AG04449 (cell line): ENCODE measurements at regions not wholly inside any gene's neighbourhood (a gene's known extent, or its start where the extent isn't known, plus 50 kb on each side); places are given as distances from the start of the nearest gene placed in this dataset.

Experiments
- CTCF ChIA-PET: fragments of 350-600 bp; formaldehyde crosslinking; extraction: SDS; loops from one replicate; lab custom pipeline; 2021; ENCODE audit warnings: antibody characterized with exemption; lab: Yijun Ruan, JAX
- POLR2A ChIA-PET: fragments of 400-600, 350-600 bp; formaldehyde crosslinking; extraction: SDS; loops from one replicate; lab custom pipeline; 2020; ENCODE audit warnings: antibody characterized with exemption, inconsistent platforms; lab: Yijun Ruan, JAX
- DNase-seq: peaks from one replicate; pipeline ENCODE4 v3.0.0-alpha.2; 2010; ENCODE audit warnings: low read depth, low spot score
- H3K4me3 ChIP-seq: 2 replicates; pipeline ENCODE4 v1.5.1; 2011; ENCODE audit warnings: low read depth, mild to moderate bottlenecking, control low read depth, low read length
- TF ChIP-seq, protein P1 (sequence below): IDR thresholded peaks from one replicate; pipeline ENCODE4 v1.5.1; 2011; ENCODE audit warnings: mild to moderate bottlenecking, moderate library complexity, low read length, control low read depth, inconsistent platforms; ENCODE audit not compliant: insufficient read depth; ENCODE audit errors: missing control alignments

DNA sequence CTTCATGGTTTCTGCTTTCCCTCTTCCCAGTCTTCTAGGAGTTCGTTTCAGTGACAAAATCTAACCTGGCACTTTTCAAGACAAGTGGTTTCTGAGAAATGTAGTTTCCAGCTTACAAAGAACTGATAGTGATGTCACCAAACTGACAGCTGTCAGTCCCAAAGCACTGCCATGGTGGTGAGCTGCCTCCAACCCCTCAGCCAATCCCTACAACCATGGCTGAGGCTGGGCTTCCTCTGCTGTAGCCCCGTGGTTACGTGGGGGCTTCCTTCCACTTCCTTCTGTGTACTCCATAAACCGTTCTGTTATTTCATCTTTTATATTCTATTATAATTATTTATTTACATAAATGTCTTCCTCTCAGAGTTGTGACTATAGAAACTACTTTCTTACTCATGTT is 198.6 kb upstream of the AGA start:
- CTCF ChIA-PET, result no interaction called here
- no peak overlapping the region for H3K4me3 ChIP-seq
- no peak for DNase-seq
- POLR2A ChIA-PET, result no interaction called here
- TF ChIP-seq, protein P1, sequence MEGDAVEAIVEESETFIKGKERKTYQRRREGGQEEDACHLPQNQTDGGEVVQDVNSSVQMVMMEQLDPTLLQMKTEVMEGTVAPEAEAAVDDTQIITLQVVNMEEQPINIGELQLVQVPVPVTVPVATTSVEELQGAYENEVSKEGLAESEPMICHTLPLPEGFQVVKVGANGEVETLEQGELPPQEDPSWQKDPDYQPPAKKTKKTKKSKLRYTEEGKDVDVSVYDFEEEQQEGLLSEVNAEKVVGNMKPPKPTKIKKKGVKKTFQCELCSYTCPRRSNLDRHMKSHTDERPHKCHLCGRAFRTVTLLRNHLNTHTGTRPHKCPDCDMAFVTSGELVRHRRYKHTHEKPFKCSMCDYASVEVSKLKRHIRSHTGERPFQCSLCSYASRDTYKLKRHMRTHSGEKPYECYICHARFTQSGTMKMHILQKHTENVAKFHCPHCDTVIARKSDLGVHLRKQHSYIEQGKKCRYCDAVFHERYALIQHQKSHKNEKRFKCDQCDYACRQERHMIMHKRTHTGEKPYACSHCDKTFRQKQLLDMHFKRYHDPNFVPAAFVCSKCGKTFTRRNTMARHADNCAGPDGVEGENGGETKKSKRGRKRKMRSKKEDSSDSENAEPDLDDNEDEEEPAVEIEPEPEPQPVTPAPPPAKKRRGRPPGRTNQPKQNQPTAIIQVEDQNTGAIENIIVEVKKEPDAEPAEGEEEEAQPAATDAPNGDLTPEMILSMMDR, result no peak

DNA sequence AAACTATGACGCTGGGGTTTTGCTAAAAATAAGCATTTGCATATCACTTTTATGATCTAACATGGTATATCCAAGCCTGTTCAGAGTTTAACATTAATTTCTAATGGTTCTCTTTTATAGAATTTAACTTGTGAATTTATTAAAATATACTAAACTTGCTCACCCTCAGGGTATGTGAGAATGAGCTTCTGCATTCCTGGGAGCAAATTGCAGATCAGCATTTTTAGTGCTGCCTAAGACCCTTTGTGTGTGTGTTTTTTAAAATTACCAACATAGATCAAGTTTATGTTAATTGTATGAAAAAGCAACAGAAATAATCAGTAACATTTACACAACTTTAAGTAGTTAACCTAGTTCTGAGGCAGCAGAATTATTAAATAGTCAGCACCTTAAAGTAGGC is 218.0 kb upstream of the AGA start:
- POLR2A ChIA-PET, result no interaction called here
- no peak for DNase-seq
- no peak overlapping the region for H3K4me3 ChIP-seq
- TF ChIP-seq, protein P1, result no peak
- CTCF ChIA-PET, result no interaction called here

DNA sequence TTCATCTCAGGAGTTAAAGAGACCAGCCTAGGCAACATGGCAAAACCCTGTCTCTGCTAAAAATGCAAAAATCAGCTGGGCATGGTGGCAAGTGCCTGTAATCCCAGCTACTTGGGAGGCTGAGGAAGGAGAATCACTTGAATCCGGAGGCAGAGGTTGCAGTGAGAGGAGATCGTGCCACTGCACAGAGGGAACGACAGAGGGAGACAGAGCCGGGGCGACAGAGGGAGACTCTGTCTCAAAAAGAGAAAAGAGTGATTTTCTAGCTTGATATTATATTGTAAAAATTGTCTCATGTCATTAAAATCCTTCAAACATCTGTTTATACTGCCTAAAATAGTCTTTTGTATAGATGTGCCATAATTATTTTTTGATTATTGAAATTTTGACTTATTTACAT is 225.4 kb upstream of the AGA start:
- CTCF ChIA-PET, result no interaction called here
- no peak overlapping the region for H3K4me3 ChIP-seq
- POLR2A ChIA-PET, result no interaction called here
- no peak for DNase-seq
- TF ChIP-seq, protein P1, result no peak

DNA sequence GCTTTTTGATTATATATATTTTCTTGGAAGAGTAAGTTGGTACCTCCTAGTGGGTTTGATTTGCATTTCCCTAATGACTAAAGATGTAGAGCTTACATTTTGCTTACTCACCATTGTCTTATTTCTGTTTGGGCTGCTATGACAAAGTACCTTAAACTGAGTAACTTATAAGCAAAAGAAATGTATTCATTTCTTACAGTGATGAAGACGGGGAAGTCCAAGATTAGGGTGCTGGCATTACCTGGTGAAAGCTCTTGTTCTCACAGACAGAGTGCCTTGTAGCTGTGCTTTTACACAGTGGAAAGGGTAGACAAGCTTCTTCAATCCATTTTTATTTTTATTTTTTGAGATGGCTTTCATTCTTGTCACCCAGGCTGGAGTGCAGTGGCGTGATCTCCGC is 229.2 kb upstream of the AGA start:
- CTCF ChIA-PET, result no interaction called here
- DNase-seq, result no peak
- TF ChIP-seq, protein P1, result no peak
- no peak overlapping the region for H3K4me3 ChIP-seq
- POLR2A ChIA-PET, result no interaction called here

DNA sequence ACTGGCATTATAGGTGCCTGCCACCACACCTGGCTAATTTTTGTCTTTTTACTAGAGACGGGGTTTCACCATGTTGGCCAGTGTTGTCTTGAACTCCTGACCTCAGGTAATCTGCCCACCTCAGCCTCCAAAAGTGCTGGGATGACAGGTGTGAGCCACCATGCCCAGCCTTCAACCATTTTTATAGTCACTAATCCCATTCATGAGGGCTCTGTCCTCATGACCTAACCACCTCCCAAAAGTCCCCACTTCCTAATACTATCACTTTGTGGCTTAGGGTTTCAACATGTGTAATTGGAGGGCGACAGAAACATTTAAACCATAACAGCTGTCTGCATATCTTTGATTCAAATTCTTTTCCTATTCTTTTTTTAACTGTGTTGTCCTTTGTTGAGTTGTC is 229.6 kb upstream of the AGA start:
- CTCF ChIA-PET, result no interaction called here
- TF ChIP-seq, protein P1, result no peak
- POLR2A ChIA-PET, result no interaction called here
- no peak overlapping the region for H3K4me3 ChIP-seq
- no peak for DNase-seq

DNA sequence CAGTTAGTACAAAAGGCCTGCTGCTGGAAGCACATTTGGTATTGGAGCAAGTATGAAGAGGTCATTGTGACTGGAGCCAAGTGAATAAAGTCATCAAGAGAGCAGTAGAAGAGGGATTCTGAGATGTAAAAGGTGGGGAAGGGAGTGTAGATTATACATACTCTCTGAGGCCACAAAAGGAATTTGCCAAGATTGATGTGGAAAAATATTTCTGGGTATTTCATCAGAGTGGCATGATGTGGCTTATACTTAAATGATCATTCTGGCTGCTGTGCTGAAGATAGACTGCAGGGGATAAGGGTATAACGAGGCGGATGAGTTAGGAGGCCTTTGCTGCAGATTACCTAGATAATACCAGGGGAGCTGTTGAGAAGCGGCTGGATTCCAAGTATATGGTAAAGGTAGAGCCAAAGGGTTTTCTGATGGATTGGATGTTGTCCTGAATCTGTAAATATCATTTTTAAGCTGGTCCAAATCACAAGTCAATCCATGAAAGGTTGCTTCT is 231.8 kb upstream of the AGA start:
- no peak overlapping the region for H3K4me3 ChIP-seq
- ChIA-PET POLR2A (no interaction called here), CTCF (no interaction called here)
- no peak for DNase-seq
- TF ChIP-seq, protein P1, result no peak
